GM12878 (cell line): ENCODE measurements at regions not wholly inside any gene's neighbourhood (a gene's known extent, or its start where the extent isn't known, plus 50 kb on each side); places are given as distances from the start of the nearest gene placed in this dataset.

Experiments used
- ATAC-seq: fragments of 200-7000 bp; cut with Tn5 transposase; 3 replicates; pipeline ENCODE4 v1.9.1; 2020; ENCODE audit warnings: mild to moderate bottlenecking, moderate library complexity
- BruUV-seq: library from RNA; stranded (reverse); fragments of 400-500 nt; replicated peaks from 2 replicates; lab custom pipeline; 2021; lab: Mats Ljungman, UMichigan
- CTCF ChIA-PET: fragments of 300-600 bp; sonication (Branson Sonifier 250); formaldehyde crosslinking; extraction: SDS; loops from one replicate; lab custom pipeline; 2021; ENCODE audit warnings: inconsistent platforms; lab: Yijun Ruan, JAX
- POLR2A ChIA-PET: fragments of 350-600 bp; formaldehyde crosslinking; extraction: SDS; loops from one replicate; lab custom pipeline; 2021; ENCODE audit warnings: inconsistent platforms; lab: Charles Lee
- RAD21 ChIA-PET: fragments of 300-600 bp; sonication (Branson Sonifier 250); formaldehyde crosslinking; loops from one replicate; lab custom pipeline; 2023; ENCODE audit warnings: antibody characterized with exemption; ENCODE audit not compliant: unreplicated experiment; lab: Charles Lee
- SMC1A ChIA-PET: fragments of 300-600 bp; sonication (Branson Sonifier 250); formaldehyde crosslinking; loops from one replicate; lab custom pipeline; 2023; ENCODE audit not compliant: unreplicated experiment, uncharacterized antibody; lab: Charles Lee
- DNase-seq: peaks from one replicate; pipeline ENCODE4 v3.0.0-alpha.2; 2011; ENCODE audit warnings: low read depth, low spot score
- FAIRE-seq: peaks from 3 replicates; lab custom pipeline; 2011; peaks lifted over from hg19 to GRCh38; lab: Jason Lieb, UNC
- H2AFZ ChIP-seq: 2 replicates; pipeline ENCODE4 v1.6.0; 2011; ENCODE audit warnings: low read depth, low read length, control low read depth; ENCODE audit not compliant: control insufficient read depth
- H3K27ac ChIP-seq: 2 replicates; pipeline ENCODE4 v1.5.1; 2011; ENCODE audit warnings: control low read depth; ENCODE audit not compliant: control insufficient read depth, insufficient read depth
- H3K27me3 ChIP-seq, 2 experiments: replicated peaks in 1 of 2; 2 replicates each; pipeline versions ENCODE4 v1.6.0 to v1.6.1; 2011; ENCODE audit warnings: low read length in 1 of 2; ENCODE audit not compliant: control insufficient read depth in 2 of 2, insufficient read depth in 2 of 2
- H3K36me3 ChIP-seq, 2 experiments: 2 replicates each; pipeline ENCODE4 v1.5.1; 2011; ENCODE audit warnings: low read length in 1 of 2; ENCODE audit not compliant: control insufficient read depth in 2 of 2, insufficient read depth in 2 of 2
- H3K4me1 ChIP-seq: 2 replicates; pipeline ENCODE4 v1.6.1; 2011; ENCODE audit warnings: mild to moderate bottlenecking, low read length, moderate library complexity, mixed read lengths; ENCODE audit not compliant: control insufficient read depth, insufficient read depth
- H3K4me2 ChIP-seq: 2 replicates; pipeline ENCODE4 v1.6.0; 2011; ENCODE audit warnings: control low read depth; ENCODE audit not compliant: control insufficient read depth, insufficient read depth
- H3K4me3 ChIP-seq: fragments of 200-600 bp; sonication (generic); 2 replicates; pipeline ENCODE4 v1.5.1; 2016
- H3K79me2 ChIP-seq: 2 replicates; pipeline ENCODE4 v1.6.0; 2011; ENCODE audit warnings: low read length; ENCODE audit not compliant: control insufficient read depth, insufficient read depth
- H3K9ac ChIP-seq: 2 replicates; pipeline ENCODE4 v1.8.0; 2011; ENCODE audit warnings: low read length, control low read depth, mixed read lengths; ENCODE audit not compliant: control insufficient read depth, insufficient read depth
- H3K9me3 ChIP-seq: replicated peaks from 3 replicates; pipeline ENCODE4 v1.5.1; 2011; ENCODE audit warnings: mild to moderate bottlenecking, low read length; ENCODE audit not compliant: control insufficient read depth, insufficient read depth
- H4K20me1 ChIP-seq: 2 replicates; pipeline ENCODE4 v1.6.0; 2011; ENCODE audit not compliant: control insufficient read depth, insufficient read depth
- CREM ChIP-seq: IDR thresholded peaks from 2 replicates; pipeline ENCODE4 v1.6.1; 2014; ENCODE audit warnings: antibody characterized with exemption, low read depth
- ETV6 ChIP-seq, 2 experiments: fragments of 450-650 bp in 1 of 2; IDR thresholded peaks in 1 of 2; conservative IDR thresholded peaks in 1 of 2; 2 replicates each; pipeline ENCODE4 v1.6.1; 2014; ENCODE audit warnings: antibody characterized with exemption in 1 of 2, borderline replicate concordance in 1 of 2, low read depth in 1 of 2, mild to moderate bottlenecking in 1 of 2, moderate library complexity in 1 of 2
- NFXL1 ChIP-seq: fragments of 450-650 bp; IDR thresholded peaks from 2 replicates; pipeline ENCODE4 v1.6.1; 2017; ENCODE audit warnings: antibody characterized with exemption, mild to moderate bottlenecking, borderline replicate concordance
- NRF1 ChIP-seq: conservative IDR thresholded peaks from 2 replicates; pipeline ENCODE4 v1.6.1; 2011; ENCODE audit warnings: mild to moderate bottlenecking, low read depth, low read length, improper control_type of control experiment
- TCF7 ChIP-seq: IDR thresholded peaks from 2 replicates; pipeline ENCODE4 v1.6.1; 2014; ENCODE audit warnings: antibody characterized with exemption, borderline replicate concordance
- ZBED1 ChIP-seq: IDR thresholded peaks from 2 replicates; pipeline ENCODE4 v1.6.1; 2016; ENCODE audit warnings: borderline replicate concordance
- WGBS: methylation state at CpG from one replicate; pipeline ENCODE4 v1.1.6; 2016; ENCODE audit warnings: low lambda C conversion rate; ENCODE audit not compliant: insufficient replicate concordance, insufficient coverage; ENCODE audit errors: missing lambda C conversion rate; 5-methylcytosine and 5-hydroxymethylcytosine counted together
- in situ Hi-C: fragments of 300-500 bp; cut with MboI; formaldehyde crosslinking; loops from 9 replicates; pipeline ENCODE4 v1.14.3; 2018; ENCODE audit warnings: mixed read lengths
- intact Hi-C: fragments of 100-400 bp; cut with micrococcal nuclease; formaldehyde crosslinking; loops from one replicate; pipeline ENCODE4 v1.14.2; 2022; ENCODE audit not compliant: unreplicated experiment

- ATAC-seq, result no peak
- no peaks in the 10 kb centered on the region for H3K36me3 ChIP-seq
- no peak overlapping the region for H2AFZ ChIP-seq
- ChIA-PET POLR2A (no interaction called here), RAD21 (no interaction called here), SMC1A (no interaction called here), CTCF (no interaction called here)
- BruUV-seq, result no TSS peak
- 0 out of 4 replicates have a peak, but pooled peaks of 1 of the 2 experiments have one; percentile 46 for TF ChIP-seq ETV6 (conservative IDR thresholded peaks at IDR 0.05 in 1 of 2, IDR thresholded peaks at IDR 0.05 in 1 of 2; ENCODE audit: borderline replicate concordance in 1 of 2, low read depth in 1 of 2)
- no peak for TF ChIP-seq ZBED1
- in situ Hi-C loops, result no loop called here
- no peak overlapping the region for H3K9ac ChIP-seq
- intact Hi-C loops, result no loop called here
- no peak overlapping the region for H3K4me3 ChIP-seq
- H3K27ac ChIP-seq, result no peak overlapping the region
- no peaks in the 10 kb centered on the region for H4K20me1 ChIP-seq
- 9% methylated on average over 4 of the region's 4 CpGs for WGBS
- no peak for FAIRE-seq
- DNase-seq, result no peak
- no peaks in the 10 kb centered on the region for H3K79me2 ChIP-seq
- no peak overlapping the region for H3K4me2 ChIP-seq
- H3K4me1 ChIP-seq, result no peaks in the 10 kb centered on the region
- no peaks in the 10 kb centered on the region for H3K9me3 ChIP-seq
- H3K27me3 ChIP-seq, result no peaks in the 10 kb centered on the region
Measured at GRCh38 chr20:54275359-54276111, 67.6 kb downstream of the PFDN4 start.

GRCh38 chr20:54276577-54277169 lies 68.8 kb downstream of the PFDN4 start:
- Histone ChIP-seq H3K4me2 (no peak overlapping the region), H3K4me1 (no peaks in the 10 kb centered on the region), H2AFZ (no peak overlapping the region), H3K27me3 (no peaks in the 10 kb centered on the region), H4K20me1 (no peaks in the 10 kb centered on the region), H3K9me3 (no peaks in the 10 kb centered on the region), H3K9ac (no peak overlapping the region), H3K4me3 (no peak overlapping the region), H3K79me2 (no peaks in the 10 kb centered on the region), H3K27ac (no peak overlapping the region), H3K36me3 (no peaks in the 10 kb centered on the region)
- RAD21 ChIA-PET, result no interaction called here
- TF ChIP-seq NRF1 (no peak), CREM (no peak), TCF7 (no peak), NFXL1 (peak; percentile 57; the same call in 1 of the 2 replicates)
- no peak for ATAC-seq
- DNase-seq, result no peak
- CTCF ChIA-PET, result no interaction called here
- WGBS, result 17% methylated on average over 4 of the region's 4 CpGs
- SMC1A ChIA-PET, result no interaction called here
- POLR2A ChIA-PET, result no interaction called here
- no peak for FAIRE-seq
- in situ Hi-C loops, result no loop called here
- BruUV-seq, result no TSS peak
- intact Hi-C loops, result no loop called here
